ENCODE measurements at regions not wholly inside any gene's neighbourhood (a gene's known extent, or its start where the extent isn't known, plus 50 kb on each side); places are given as distances from the start of the nearest gene placed in this dataset.

DNA sequence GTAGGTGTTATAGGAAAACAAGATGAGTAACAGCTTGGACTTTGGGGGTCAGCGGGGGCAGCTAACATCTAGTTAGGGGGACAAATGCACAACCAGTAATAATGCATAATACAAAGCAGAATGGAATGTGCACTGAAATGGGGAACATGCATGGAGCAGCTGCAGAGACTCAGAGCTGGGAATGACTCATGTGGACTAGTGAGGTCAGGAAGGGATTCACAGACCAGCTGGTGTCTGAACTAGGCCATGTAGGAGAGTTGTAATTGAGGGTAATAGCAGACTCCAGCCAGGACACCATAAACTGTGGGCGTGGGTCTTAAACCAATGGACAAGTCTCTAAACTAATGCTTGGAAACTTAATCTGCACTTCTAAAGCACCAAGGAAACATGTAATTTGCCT is 176.8 kb upstream of the ASIC2 start:
- TF ChIP-seq, protein P1, sequence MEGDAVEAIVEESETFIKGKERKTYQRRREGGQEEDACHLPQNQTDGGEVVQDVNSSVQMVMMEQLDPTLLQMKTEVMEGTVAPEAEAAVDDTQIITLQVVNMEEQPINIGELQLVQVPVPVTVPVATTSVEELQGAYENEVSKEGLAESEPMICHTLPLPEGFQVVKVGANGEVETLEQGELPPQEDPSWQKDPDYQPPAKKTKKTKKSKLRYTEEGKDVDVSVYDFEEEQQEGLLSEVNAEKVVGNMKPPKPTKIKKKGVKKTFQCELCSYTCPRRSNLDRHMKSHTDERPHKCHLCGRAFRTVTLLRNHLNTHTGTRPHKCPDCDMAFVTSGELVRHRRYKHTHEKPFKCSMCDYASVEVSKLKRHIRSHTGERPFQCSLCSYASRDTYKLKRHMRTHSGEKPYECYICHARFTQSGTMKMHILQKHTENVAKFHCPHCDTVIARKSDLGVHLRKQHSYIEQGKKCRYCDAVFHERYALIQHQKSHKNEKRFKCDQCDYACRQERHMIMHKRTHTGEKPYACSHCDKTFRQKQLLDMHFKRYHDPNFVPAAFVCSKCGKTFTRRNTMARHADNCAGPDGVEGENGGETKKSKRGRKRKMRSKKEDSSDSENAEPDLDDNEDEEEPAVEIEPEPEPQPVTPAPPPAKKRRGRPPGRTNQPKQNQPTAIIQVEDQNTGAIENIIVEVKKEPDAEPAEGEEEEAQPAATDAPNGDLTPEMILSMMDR (IDR thresholded peaks at IDR 0.05; ENCODE audit: low read depth, low read length, missing input control) = no peak
- TF ChIP-seq JUND (IDR thresholded peaks at IDR 0.05) = peak in 1 of 2 donors; percentile 31
- no peak for TF ChIP-seq TAF1 (conservative IDR thresholded peaks at IDR 0.05)
- TF ChIP-seq YY1 (IDR thresholded peaks at IDR 0.05) = no peak
- no peak for TF ChIP-seq REST (IDR thresholded peaks at IDR 0.05)
- no peak for TF ChIP-seq RAD21 (IDR thresholded peaks at IDR 0.05)
- TF ChIP-seq, protein P2, sequence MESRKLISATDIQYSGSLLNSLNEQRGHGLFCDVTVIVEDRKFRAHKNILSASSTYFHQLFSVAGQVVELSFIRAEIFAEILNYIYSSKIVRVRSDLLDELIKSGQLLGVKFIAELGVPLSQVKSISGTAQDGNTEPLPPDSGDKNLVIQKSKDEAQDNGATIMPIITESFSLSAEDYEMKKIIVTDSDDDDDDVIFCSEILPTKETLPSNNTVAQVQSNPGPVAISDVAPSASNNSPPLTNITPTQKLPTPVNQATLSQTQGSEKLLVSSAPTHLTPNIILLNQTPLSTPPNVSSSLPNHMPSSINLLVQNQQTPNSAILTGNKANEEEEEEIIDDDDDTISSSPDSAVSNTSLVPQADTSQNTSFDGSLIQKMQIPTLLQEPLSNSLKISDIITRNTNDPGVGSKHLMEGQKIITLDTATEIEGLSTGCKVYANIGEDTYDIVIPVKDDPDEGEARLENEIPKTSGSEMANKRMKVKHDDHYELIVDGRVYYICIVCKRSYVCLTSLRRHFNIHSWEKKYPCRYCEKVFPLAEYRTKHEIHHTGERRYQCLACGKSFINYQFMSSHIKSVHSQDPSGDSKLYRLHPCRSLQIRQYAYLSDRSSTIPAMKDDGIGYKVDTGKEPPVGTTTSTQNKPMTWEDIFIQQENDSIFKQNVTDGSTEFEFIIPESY (IDR thresholded peaks at IDR 0.05) = no peak
- no peak for TF ChIP-seq HNF4G (IDR thresholded peaks at IDR 0.05)
- no peak for TF ChIP-seq EGR1 (IDR thresholded peaks at IDR 0.05; ENCODE audit: low read depth in 2 of 2)
- TF ChIP-seq, protein P3, sequence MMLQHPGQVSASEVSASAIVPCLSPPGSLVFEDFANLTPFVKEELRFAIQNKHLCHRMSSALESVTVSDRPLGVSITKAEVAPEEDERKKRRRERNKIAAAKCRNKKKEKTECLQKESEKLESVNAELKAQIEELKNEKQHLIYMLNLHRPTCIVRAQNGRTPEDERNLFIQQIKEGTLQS (IDR thresholded peaks at IDR 0.05) = no peak
- TF ChIP-seq FOXA1 (IDR thresholded peaks at IDR 0.05) = no peak
- TF ChIP-seq, protein P4, sequence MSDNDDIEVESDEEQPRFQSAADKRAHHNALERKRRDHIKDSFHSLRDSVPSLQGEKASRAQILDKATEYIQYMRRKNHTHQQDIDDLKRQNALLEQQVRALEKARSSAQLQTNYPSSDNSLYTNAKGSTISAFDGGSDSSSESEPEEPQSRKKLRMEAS (IDR thresholded peaks at IDR 0.05) = no peak

Data from liver (tissue), 3 donors.